Astrocyte of the cerebellum (primary cell): ENCODE measurements at regions not wholly inside any gene's neighbourhood (a gene's known extent, or its start where the extent isn't known, plus 50 kb on each side); places are given as distances from the start of the nearest gene placed in this dataset.

Experiments used
- DNase-seq: peaks from one replicate; pipeline ENCODE4 v3.0.0-alpha.2; 2011; ENCODE audit warnings: low read depth
- H3K4me3 ChIP-seq: 2 replicates; pipeline ENCODE4 v1.5.1; 2011; ENCODE audit warnings: mild to moderate bottlenecking, low read depth, low read length, moderate library complexity
- CTCF ChIP-seq: IDR thresholded peaks from 2 replicates; pipeline ENCODE4 v1.5.1; 2012; ENCODE audit warnings: low read length, low read depth, moderate library complexity, mild to moderate bottlenecking; ENCODE audit errors: missing control alignments
- in situ Hi-C: cut with HindIII; loops from 2 replicates; pipeline ENCODE4 v1.10.0; 2017; ENCODE audit warnings: low sequenced_read_pairs

DNA sequence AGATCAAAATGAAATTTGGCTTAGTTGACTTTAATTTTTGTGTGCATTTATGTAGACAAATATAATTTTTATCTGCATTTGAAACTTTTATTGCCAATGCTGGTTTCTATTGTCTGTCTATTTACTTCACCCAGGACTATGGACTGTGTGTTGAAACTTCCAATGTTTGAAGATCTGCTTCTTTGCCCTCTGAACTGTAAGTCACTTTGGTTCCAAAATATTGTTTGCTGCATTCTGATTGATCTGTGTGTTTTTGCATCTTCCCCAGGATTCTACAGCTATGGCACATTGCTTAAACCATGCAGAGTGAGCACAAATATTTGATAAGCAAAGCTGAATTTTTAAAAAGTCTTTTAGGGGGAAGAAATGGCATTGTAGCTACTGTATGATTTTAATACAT lies 131.0 kb upstream of the SOX5 start:
- TF ChIP-seq CTCF, result no peak
- no peak overlapping the region for H3K4me3 ChIP-seq
- in situ Hi-C loops, result no loop called here
- DNase-seq, result no peak

- TF ChIP-seq CTCF, result no peak
- in situ Hi-C loops, result no loop called here
- H3K4me3 ChIP-seq, result no peak overlapping the region
- no peak for DNase-seq
These were observed 129.6 kb upstream of the SOX5 start for GRCh38 chr12:24079083-24079482.

DNA sequence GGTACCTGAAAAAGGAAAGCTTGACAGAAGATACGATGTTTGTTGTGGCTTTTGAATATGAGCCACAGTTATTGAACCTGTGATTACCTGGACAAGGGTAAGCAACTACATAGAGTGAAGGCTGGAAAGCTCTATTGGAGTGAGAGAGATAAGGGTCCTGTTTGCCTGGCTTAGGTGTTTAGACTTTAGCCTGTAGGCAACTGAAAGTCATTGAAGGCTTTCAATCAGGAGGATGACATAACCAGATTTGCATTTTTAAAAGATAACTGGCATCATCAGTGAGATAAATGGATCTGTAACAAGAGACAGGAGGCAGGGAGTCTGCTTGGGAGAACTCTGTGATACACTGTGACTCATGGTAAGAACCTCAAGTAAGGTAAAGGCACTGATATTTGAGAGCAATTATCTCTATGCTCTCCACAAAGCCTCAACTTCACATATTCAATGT lies 128.9 kb upstream of the SOX5 start:
- H3K4me3 ChIP-seq, result no peak overlapping the region
- in situ Hi-C loops, result no loop called here
- no peak for TF ChIP-seq CTCF
- DNase-seq, result no peak

DNA sequence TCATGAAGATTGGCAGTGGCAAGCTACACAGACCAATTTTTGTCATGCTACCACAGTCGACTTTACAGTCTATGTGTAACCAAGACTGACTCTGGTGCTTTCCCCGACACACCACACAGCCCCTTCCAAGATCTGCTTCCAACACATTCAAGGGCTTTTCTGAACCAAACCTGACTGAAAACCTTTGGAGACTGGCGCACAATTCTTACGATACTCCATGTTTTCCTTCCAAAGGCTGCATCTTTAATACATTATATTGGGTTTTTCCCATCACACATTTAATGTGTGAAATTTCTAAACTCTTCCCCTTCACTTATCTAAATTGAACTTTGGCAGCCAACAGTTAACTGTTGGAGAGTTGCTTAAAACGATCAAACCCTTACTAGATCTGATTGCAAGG lies 127.7 kb upstream of the SOX5 start:
- DNase-seq, result no peak
- TF ChIP-seq CTCF, result no peak
- H3K4me3 ChIP-seq, result no peak overlapping the region
- in situ Hi-C loops, result no loop called here

- no peak for DNase-seq
- no peak for TF ChIP-seq CTCF
- in situ Hi-C loops, result no loop called here
- H3K4me3 ChIP-seq, result no peak overlapping the region
These were observed 126.2 kb upstream of the SOX5 start for GRCh38 chr12:24075650-24076049.

DNA sequence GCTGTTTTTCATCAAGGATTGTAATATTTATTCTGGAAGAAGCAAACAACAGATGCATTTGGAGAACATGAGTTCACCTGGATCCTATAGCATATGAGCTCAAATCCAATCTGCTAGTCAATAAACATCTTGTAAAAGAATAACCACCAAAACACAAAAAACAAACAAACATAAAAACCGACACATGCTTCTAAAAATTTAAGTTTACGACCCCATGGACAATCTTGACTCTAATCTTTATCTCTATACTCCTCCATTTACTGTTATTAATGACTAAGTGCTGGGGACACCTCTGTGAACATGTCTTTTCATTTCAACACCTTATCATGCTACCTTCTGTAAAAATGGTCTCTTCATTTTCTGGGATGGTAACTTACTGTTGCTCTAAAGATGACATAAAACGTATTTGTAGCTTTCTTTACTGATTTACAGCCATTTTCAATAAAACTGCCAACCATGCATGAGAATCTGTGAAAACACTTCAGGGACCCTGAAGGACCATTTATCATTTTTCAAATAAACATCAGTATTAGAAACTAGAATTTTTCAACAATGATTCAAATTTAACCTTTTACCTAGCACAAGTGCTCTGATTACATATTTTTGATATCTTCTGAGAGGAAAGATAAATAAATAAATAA lies 123.8 kb upstream of the SOX5 start:
- in situ Hi-C loops, result no loop called here
- no peak for TF ChIP-seq CTCF
- no peak for DNase-seq
- H3K4me3 ChIP-seq, result no peak overlapping the region
